Gastroesophageal sphincter (tissue), 4 donors: ENCODE measurements at regions not wholly inside any gene's neighbourhood (a gene's known extent, or its start where the extent isn't known, plus 50 kb on each side); places are given as distances from the start of the nearest gene placed in this dataset.
"Not testable (repeated sequence)": the region's sequence is repeated elsewhere in the genome, so short reads cannot be mapped to it uniquely, and the experiment has no call there.

Experiments used
- ATAC-seq: fragments of 150-250 bp; one replicate; pipeline ENCODE4 v1.9.1; 2016; ENCODE audit warnings: mild to moderate bottlenecking, moderate library complexity
- H3K27ac ChIP-seq, 4 donors: fragments of 200-600 bp; sonication (generic) in 3 of 4; 1 replicate in 3 of 4; 2 replicates in 1 of 4; pipeline ENCODE4 v1.5.1; 2016 to 2019
- H3K27me3 ChIP-seq: fragments of 200-600 bp; sonication (generic); one replicate; pipeline ENCODE4 v1.5.1; 2019
- H3K36me3 ChIP-seq, 2 donors: fragments of 200-600 bp; sonication (generic); one replicate each; pipeline ENCODE4 v1.5.1; 2019; ENCODE audit warnings: control low read depth in 1 of 2
- H3K4me1 ChIP-seq, 3 donors: fragments of 200-600 bp; sonication (generic); 1 replicate in 2 of 3; 2 replicates in 1 of 3; pipeline ENCODE4 v1.5.1; 2016 to 2019; ENCODE audit warnings: control low read depth in 2 of 3
- H3K4me3 ChIP-seq, 2 donors: fragments of 200-600 bp; sonication (generic); one replicate each; pipeline ENCODE4 v1.5.1; 2019; ENCODE audit warnings: mild to moderate bottlenecking in 1 of 2, moderate library complexity in 1 of 2
- H3K9me3 ChIP-seq, 3 donors: fragments of 200-600 bp; sonication (generic); one replicate each; pipeline ENCODE4 v1.5.1; 2017 to 2019; ENCODE audit warnings: control low read depth in 2 of 3
- EP300 ChIP-seq: sonication (generic); formaldehyde crosslinking; IDR thresholded peaks from one replicate; pipeline ENCODE4 v1.6.1; 2017; ENCODE audit warnings: antibody characterized with exemption, mild to moderate bottlenecking
- POLR2A ChIP-seq, 2 donors: fragments of 450-650 bp; IDR thresholded peaks; one replicate each; pipeline ENCODE4 v1.6.1; 2017; ENCODE audit warnings: antibody characterized with exemption in 2 of 2, mild to moderate bottlenecking in 2 of 2, moderate library complexity in 1 of 2
- POLR2AphosphoS5 ChIP-seq: sonication (generic); formaldehyde crosslinking; IDR thresholded peaks from one replicate; pipeline ENCODE4 v1.6.1; 2017; ENCODE audit warnings: antibody characterized with exemption
- WGBS, 2 donors: methylation state at CpG; one replicate each; pipeline ENCODE4 v1.1.5; 2018; ENCODE audit warnings: low coverage in 1 of 2; 5-methylcytosine and 5-hydroxymethylcytosine counted together
- TF ChIP-seq, protein P1 (sequence below), 4 experiments: fragments of 200-600 bp in 2 of 4; fragments of 450-650 bp in 2 of 4; sonication (generic) in 1 of 4; IDR thresholded peaks; one replicate each; pipeline ENCODE4 v1.5.1; 2017 to 2019; ENCODE audit warnings: antibody characterized with exemption in 4 of 4, mild to moderate bottlenecking in 2 of 4, moderate library complexity in 2 of 4

- ATAC-seq, H3K27me3 ChIP-seq, H3K4me3 ChIP-seq, H3K36me3 ChIP-seq, H3K4me1 ChIP-seq, H3K27ac ChIP-seq: not testable (repeated sequence)
- H3K9me3 ChIP-seq = peaks cover 0 to 33% (median 2%) of the 10 kb centered on the region in 3 donors
- 72 to 78% methylated on average over 19 of the region's 19 CpGs for WGBS, 2 donors
Observed at GRCh38 chr2:91422102-91422501, 2730.6 kb downstream of the RPIA start.

DNA sequence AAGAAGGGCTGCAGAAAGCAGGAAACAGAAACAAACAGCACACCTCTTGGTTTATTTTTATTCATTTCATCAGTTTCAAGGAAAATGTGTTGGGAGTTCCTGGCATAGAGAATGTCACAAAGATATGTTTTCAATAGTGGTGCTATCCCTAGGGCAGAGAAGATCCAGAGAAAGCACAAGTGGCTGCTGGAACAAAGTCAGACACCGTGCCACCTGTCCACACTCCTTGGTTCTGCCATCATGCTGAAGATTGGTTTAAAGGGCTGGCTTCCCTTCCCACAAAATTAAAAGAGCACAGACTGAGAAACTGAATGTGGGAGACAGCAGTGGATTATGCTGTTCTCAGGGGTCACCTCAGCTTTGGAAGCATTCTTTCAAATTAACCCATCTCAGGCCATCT, 2735.7 kb downstream of the RPIA start:
- 50 to 69% methylated on average over 1 of the region's 1 CpG for WGBS, 2 donors
- H3K4me3 ChIP-seq, ATAC-seq, H3K4me1 ChIP-seq, H3K36me3 ChIP-seq, H3K27ac ChIP-seq: not testable (repeated sequence)
- H3K9me3 ChIP-seq = peaks cover 0 to 17% (median 2%) of the 10 kb centered on the region in 3 donors
- H3K27me3 ChIP-seq = peaks cover 21% of the 10 kb centered on the region

- not testable (repeated sequence) for H3K9me3 ChIP-seq, H3K36me3 ChIP-seq, ATAC-seq, H3K27ac ChIP-seq
- H3K27me3 ChIP-seq = peaks cover 57% of the 10 kb centered on the region
- WGBS, 2 donors = 10 to 12% methylated on average over 26 to 29 of the region's 29 CpGs
- H3K4me3 ChIP-seq = peak overlapping the region in 1 of 2 donors; percentile 50
- H3K4me1 ChIP-seq = peaks cover 0 to 18% (median 12%) of the 10 kb centered on the region in 3 donors
Observed at GRCh38 chr2:91441932-91442245, 2750.4 kb downstream of the RPIA start.

GRCh38 chr2:91442246-91442905, 2750.9 kb downstream of the RPIA start:
- peaks cover 0 to under 1% (median 0%) of the 10 kb centered on the region in 3 donors for H3K9me3 ChIP-seq
- WGBS, 2 donors = 7 to 8% methylated on average over 58 to 76 of the region's 82 CpGs
- H3K4me1 ChIP-seq = peaks cover 0 to 18% (median 12%) of the 10 kb centered on the region in 3 donors
- TF ChIP-seq, protein P1, sequence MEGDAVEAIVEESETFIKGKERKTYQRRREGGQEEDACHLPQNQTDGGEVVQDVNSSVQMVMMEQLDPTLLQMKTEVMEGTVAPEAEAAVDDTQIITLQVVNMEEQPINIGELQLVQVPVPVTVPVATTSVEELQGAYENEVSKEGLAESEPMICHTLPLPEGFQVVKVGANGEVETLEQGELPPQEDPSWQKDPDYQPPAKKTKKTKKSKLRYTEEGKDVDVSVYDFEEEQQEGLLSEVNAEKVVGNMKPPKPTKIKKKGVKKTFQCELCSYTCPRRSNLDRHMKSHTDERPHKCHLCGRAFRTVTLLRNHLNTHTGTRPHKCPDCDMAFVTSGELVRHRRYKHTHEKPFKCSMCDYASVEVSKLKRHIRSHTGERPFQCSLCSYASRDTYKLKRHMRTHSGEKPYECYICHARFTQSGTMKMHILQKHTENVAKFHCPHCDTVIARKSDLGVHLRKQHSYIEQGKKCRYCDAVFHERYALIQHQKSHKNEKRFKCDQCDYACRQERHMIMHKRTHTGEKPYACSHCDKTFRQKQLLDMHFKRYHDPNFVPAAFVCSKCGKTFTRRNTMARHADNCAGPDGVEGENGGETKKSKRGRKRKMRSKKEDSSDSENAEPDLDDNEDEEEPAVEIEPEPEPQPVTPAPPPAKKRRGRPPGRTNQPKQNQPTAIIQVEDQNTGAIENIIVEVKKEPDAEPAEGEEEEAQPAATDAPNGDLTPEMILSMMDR (IDR thresholded peaks at IDR 0.05) = no peak
- TF ChIP-seq EP300 (no peak), POLR2A (IDR thresholded peaks at IDR 0.05) (no peak), POLR2AphosphoS5 (no peak)
- no peak for ATAC-seq
- peaks cover 55% of the 10 kb centered on the region for H3K27me3 ChIP-seq
- H3K36me3 ChIP-seq = no peaks in the 10 kb centered on the region
- peak overlapping the region in 1 of 2 donors; percentile 50 for H3K4me3 ChIP-seq
- H3K27ac ChIP-seq = no peak overlapping the region

DNA sequence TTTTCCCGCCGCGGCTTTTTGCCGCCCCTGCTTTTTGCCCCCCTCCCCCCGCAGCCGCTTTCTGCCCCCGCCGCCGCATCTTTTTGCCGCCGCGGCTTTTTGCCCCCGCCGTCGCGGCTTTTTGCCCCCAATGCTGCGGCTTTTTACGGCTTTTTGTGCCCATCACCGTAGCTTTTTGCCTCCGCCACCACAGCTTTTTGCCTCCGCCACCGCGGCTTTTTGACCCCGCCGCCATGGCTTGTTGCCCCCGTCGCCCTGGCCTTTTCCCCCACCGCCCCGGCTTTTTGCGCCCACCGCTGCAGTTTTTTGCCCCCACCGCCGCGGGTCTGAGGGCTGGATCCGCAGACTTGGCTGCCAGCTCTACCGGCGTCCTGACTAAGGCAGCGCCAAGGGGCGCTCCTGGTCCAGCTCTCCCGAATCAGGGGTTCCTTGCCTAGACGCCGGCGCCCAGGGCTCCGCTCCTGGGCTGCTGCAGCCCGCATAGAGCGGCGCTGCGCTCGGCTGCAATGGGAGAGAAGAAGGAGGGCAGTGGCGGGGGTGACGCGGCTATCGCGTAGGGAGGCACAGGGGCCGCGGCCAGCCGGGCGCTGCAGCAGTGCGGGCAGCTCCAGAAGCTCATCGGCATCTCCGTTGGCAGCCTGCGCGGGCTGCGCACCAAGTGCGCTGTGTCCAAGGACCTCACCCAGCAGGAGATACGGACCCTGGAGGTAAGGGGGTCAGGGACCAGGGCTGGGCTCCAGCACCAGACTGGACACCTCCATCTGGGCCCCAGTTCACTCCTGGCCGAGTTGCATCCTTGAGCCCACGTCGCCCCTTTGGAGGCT, 2751.6 kb downstream of the RPIA start:
- Histone ChIP-seq H3K27me3 (peaks cover 55% of the 10 kb centered on the region), H3K4me1 (peaks cover 0 to 18% (median 12%) of the 10 kb centered on the region in 3 donors), H3K4me3 (peak overlapping the region in 1 of 2 donors; percentile 50)
- peak; percentile 48 for ATAC-seq
- H3K9me3 ChIP-seq, H3K36me3 ChIP-seq, H3K27ac ChIP-seq: not testable (repeated sequence)
- WGBS, 2 donors = 7 to 13% methylated on average over 31 to 35 of the region's 69 CpGs

DNA sequence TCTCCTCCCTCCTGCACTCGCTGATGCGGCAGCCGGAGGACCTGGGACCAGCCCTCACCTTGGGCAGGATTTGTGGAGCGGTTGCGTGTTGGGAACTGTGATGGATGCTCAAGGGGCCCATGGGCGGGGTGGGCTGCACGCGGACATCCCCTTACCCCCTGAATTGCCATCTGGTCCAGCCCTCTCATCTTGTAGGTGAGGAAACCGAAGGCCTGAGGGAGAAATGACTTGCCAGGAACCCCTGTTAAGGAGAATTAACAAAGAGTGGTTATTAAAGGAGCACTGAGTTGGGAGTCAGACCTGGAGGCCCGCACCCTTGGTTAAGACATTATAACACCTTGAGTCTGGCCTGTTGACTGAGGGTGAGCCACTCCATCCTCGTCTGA, 2752.2 kb downstream of the RPIA start:
- not testable (repeated sequence) for H3K36me3 ChIP-seq, H3K27ac ChIP-seq, H3K9me3 ChIP-seq, H3K4me3 ChIP-seq, ATAC-seq
- Histone ChIP-seq H3K4me1 (peaks cover 0 to 18% (median 12%) of the 10 kb centered on the region in 3 donors), H3K27me3 (peaks cover 55% of the 10 kb centered on the region)
- WGBS, 2 donors = 63 to 73% methylated on average over 2 to 7 of the region's 11 CpGs

DNA sequence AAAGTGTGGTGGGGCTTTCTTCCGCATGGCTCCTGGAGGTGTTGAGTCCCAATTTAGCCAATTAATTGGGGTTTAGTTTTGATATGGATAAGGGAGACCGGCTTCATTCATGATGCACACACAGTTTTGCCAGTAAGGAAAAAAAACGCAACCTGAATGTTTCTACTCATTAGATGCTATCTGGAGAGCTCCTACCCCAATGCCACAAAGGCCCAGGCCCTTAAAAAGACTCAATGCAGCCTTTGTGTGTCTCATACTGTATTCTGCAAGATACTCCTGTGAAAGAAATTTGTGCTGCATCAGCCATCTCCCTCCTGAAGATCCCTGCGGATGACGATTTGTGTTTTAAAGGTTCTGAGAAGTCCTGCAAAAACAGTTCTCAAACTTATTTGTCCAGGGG, 2754.2 kb downstream of the RPIA start:
- peaks cover 0 to 18% (median 12%) of the 10 kb centered on the region in 3 donors for H3K4me1 ChIP-seq
- H3K4me3 ChIP-seq, H3K27ac ChIP-seq, H3K9me3 ChIP-seq, H3K36me3 ChIP-seq, ATAC-seq: not testable (repeated sequence)
- 79 to 80% methylated on average over 3 to 4 of the region's 5 CpGs for WGBS, 2 donors
- H3K27me3 ChIP-seq = peaks cover 41% of the 10 kb centered on the region

GRCh38 chr2:91446489-91446888, 2755.0 kb downstream of the RPIA start:
- not testable (repeated sequence) for H3K36me3 ChIP-seq, H3K4me3 ChIP-seq, H3K9me3 ChIP-seq, ATAC-seq, H3K27ac ChIP-seq
- Histone ChIP-seq H3K4me1 (peaks cover 0 to 18% (median 12%) of the 10 kb centered on the region in 3 donors), H3K27me3 (peaks cover 48% of the 10 kb centered on the region)

GRCh38 chr2:91446915-91447314, 2755.4 kb downstream of the RPIA start:
- not testable (repeated sequence) for H3K27ac ChIP-seq, H3K4me3 ChIP-seq, ATAC-seq, H3K36me3 ChIP-seq
- Histone ChIP-seq H3K27me3 (peaks cover 49% of the 10 kb centered on the region), H3K4me1 (peaks cover 0 to 15% (median 11%) of the 10 kb centered on the region in 3 donors), H3K9me3 (peaks cover 0 to 12% (median 0%) of the 10 kb centered on the region in 3 donors)
- WGBS, 2 donors = 87 to 92% methylated on average over 6 of the region's 7 CpGs

- Histone ChIP-seq H3K9me3 (peaks cover 0 to 12% (median 0%) of the 10 kb centered on the region in 3 donors), H3K27me3 (peaks cover 47% of the 10 kb centered on the region)
- H3K36me3 ChIP-seq, H3K4me1 ChIP-seq, H3K4me3 ChIP-seq, H3K27ac ChIP-seq, ATAC-seq: not testable (repeated sequence)
- WGBS, 2 donors = 81% methylated on average over 3 of the region's 8 CpGs; no CpG with 5 or more reads in 1 of the 2 donors
Observed at GRCh38 chr2:91447508-91447907, 2756.0 kb downstream of the RPIA start.

DNA sequence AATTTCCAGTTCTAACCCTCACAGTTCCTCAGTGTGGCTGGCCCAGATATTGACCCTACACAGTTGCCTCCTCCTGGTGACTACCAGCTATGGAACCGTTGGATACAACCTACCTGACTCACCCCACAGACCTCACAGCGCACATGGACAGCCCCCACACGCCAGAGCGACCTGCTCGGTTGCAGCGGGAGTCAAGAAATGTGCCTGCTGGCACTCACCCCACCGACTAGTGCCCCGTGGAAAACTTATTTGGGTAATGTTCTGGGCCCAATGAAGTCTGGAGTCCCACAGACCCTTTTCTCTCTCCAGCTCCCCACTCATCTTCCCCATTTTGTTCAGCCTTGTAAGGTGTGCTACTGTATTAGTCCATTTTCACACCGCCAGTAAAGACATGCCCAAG, 2770.8 kb downstream of the RPIA start:
- not testable (repeated sequence) for H3K27ac ChIP-seq, H3K4me1 ChIP-seq, H3K9me3 ChIP-seq, H3K36me3 ChIP-seq, ATAC-seq, H3K4me3 ChIP-seq
- H3K27me3 ChIP-seq = peaks cover 22% of the 10 kb centered on the region
- 85 to 86% methylated on average over 6 to 8 of the region's 9 CpGs for WGBS, 2 donors

DNA sequence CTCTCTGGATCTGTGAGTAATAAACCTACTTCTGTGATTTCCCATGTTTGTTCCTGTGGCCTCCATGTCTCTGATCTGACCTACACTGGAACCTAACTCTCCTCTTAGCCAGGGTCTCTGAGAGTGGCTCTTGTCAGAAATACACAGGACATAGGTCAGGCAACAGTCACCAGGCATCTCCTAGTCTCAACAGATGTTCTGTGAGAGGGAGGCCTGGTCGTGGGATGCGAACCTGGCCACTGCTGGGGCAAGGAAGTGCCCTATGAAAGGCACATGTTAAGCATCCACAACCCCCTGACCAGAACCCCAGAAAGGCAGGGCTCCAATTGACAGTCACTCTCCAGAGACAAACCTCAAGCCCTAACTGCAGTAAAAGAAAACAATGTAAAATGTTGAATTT, 2771.5 kb downstream of the RPIA start:
- not testable (repeated sequence) for H3K9me3 ChIP-seq, H3K36me3 ChIP-seq, ATAC-seq, H3K27ac ChIP-seq, H3K4me3 ChIP-seq, H3K4me1 ChIP-seq
- H3K27me3 ChIP-seq = peaks cover 29% of the 10 kb centered on the region
- WGBS, 2 donors = no CpG with 5 or more reads among the region's 2 CpGs
